ENCODE measurements at regions not wholly inside any gene's neighbourhood (a gene's known extent, or its start where the extent isn't known, plus 50 kb on each side); places are given as distances from the start of the nearest gene placed in this dataset.

DNA sequence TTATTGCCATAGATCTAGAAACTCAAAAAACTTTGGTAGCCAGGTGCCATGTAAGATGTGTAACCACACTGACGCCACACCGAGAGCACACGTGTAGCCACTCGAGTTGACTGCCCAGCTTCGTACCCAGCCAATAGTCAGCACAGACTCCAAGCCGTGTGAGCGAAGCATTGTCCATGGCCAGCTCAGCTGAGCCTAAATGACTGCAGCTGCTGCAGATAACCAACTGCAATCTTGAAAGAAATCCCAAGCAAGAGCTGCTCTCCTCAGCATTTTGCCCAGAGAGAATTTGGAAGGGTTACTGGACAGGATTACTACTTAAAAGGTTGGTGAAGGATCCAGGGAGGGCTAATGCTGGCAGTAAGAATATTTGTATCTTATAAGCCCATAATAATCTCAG, 193.0 kb upstream of the THRB start:
- H3K4me1 ChIP-seq (ENCODE audit: insufficient read depth): peaks cover 16% of the 10 kb centered on the region
- no peak overlapping the region for H2AFZ ChIP-seq
- H3F3A ChIP-seq (replicated peaks; ENCODE audit: low read depth): no peaks in the 10 kb centered on the region
- TF ChIP-seq CTCF (conservative IDR thresholded peaks at IDR 0.05; ENCODE audit: low read depth in 2 of 2) (no peak), POLR2AphosphoS5 (IDR thresholded peaks at IDR 0.05; ENCODE audit: low read depth) (no peak), EZH2phosphoT487 (IDR thresholded peaks at IDR 0.05; ENCODE audit: unreplicated experiment) (no peak), CREB1 (CRISPR knock-in tag; IDR thresholded peaks at IDR 0.05; ENCODE audit: low read depth) (no peak), REST (IDR thresholded peaks at IDR 0.05; ENCODE audit: unreplicated experiment) (no peak), NANOG (IDR thresholded peaks at IDR 0.05; ENCODE audit: borderline replicate concordance) (no peak), ZNF114 (CRISPR knock-in tag; IDR thresholded peaks at IDR 0.05) (no peak), ZNF331 (CRISPR knock-in tag; IDR thresholded peaks at IDR 0.05; ENCODE audit: low read depth) (no peak), JUNB (IDR thresholded peaks at IDR 0.05; ENCODE audit: unreplicated experiment) (no peak), STAT1 (IDR thresholded peaks at IDR 0.05; ENCODE audit: unreplicated experiment) (no peak), EZH2 (IDR thresholded peaks at IDR 0.05; ENCODE audit: low read depth, unreplicated experiment) (no peak)
- TF ChIP-seq, protein P1, sequence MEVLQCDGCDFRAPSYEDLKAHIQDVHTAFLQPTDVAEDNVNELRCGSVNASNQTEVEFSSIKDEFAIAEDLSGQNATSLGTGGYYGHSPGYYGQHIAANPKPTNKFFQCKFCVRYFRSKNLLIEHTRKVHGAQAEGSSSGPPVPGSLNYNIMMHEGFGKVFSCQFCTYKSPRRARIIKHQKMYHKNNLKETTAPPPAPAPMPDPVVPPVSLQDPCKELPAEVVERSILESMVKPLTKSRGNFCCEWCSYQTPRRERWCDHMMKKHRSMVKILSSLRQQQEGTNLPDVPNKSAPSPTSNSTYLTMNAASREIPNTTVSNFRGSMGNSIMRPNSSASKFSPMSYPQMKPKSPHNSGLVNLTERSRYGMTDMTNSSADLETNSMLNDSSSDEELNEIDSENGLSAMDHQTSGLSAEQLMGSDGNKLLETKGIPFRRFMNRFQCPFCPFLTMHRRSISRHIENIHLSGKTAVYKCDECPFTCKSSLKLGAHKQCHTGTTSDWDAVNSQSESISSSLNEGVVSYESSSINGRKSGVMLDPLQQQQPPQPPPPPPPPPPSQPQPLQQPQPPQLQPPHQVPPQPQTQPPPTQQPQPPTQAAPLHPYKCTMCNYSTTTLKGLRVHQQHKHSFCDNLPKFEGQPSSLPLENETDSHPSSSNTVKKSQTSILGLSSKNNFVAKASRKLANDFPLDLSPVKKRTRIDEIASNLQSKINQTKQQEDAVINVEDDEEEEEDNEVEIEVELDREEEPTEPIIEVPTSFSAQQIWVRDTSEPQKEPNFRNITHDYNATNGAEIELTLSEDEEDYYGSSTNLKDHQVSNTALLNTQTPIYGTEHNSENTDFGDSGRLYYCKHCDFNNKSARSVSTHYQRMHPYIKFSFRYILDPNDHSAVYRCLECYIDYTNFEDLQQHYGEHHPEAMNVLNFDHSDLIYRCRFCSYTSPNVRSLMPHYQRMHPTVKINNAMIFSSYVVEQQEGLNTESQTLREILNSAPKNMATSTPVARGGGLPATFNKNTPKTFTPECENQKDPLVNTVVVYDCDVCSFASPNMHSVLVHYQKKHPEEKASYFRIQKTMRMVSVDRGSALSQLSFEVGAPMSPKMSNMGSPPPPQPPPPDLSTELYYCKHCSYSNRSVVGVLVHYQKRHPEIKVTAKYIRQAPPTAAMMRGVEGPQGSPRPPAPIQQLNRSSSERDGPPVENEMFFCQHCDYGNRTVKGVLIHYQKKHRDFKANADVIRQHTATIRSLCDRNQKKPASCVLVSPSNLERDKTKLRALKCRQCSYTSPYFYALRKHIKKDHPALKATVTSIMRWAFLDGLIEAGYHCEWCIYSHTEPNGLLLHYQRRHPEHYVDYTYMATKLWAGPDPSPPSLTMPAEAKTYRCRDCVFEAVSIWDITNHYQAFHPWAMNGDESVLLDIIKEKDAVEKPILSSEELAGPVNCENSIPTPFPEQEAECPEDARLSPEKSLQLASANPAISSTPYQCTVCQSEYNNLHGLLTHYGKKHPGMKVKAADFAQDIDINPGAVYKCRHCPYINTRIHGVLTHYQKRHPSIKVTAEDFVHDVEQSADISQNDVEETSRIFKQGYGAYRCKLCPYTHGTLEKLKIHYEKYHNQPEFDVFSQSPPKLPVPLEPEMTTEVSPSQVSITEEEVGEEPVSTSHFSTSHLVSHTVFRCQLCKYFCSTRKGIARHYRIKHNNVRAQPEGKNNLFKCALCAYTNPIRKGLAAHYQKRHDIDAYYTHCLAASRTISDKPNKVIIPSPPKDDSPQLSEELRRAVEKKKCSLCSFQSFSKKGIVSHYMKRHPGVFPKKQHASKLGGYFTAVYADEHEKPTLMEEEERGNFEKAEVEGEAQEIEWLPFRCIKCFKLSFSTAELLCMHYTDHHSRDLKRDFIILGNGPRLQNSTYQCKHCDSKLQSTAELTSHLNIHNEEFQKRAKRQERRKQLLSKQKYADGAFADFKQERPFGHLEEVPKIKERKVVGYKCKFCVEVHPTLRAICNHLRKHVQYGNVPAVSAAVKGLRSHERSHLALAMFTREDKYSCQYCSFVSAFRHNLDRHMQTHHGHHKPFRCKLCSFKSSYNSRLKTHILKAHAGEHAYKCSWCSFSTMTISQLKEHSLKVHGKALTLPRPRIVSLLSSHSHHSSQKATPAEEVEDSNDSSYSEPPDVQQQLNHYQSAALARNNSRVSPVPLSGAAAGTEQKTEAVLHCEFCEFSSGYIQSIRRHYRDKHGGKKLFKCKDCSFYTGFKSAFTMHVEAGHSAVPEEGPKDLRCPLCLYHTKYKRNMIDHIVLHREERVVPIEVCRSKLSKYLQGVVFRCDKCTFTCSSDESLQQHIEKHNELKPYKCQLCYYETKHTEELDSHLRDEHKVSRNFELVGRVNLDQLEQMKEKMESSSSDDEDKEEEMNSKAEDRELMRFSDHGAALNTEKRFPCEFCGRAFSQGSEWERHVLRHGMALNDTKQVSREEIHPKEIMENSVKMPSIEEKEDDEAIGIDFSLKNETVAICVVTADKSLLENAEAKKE (CRISPR knock-in tag; IDR thresholded peaks at IDR 0.05): no peak
- TF ChIP-seq, protein P2, sequence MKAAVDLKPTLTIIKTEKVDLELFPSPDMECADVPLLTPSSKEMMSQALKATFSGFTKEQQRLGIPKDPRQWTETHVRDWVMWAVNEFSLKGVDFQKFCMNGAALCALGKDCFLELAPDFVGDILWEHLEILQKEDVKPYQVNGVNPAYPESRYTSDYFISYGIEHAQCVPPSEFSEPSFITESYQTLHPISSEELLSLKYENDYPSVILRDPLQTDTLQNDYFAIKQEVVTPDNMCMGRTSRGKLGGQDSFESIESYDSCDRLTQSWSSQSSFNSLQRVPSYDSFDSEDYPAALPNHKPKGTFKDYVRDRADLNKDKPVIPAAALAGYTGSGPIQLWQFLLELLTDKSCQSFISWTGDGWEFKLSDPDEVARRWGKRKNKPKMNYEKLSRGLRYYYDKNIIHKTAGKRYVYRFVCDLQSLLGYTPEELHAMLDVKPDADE (IDR thresholded peaks at IDR 0.05): no peak
- no peak overlapping the region for H3K27ac ChIP-seq (ENCODE audit: low read depth)
- no peaks in the 10 kb centered on the region for H3K79me2 ChIP-seq (replicated peaks; ENCODE audit: insufficient read depth)
- H4K20me1 ChIP-seq (replicated peaks; ENCODE audit: insufficient read depth): no peaks in the 10 kb centered on the region
- H3K4me2 ChIP-seq: no peak overlapping the region
- Mint-ChIP-seq H3K36me3 (ENCODE audit: low read depth) (peaks cover 5% of the 10 kb centered on the region; the same call in 1 of the 3 replicates), H3K9me3 (peaks cover 16% of the 10 kb centered on the region; the same call in 2 of the 3 replicates), H3K27ac (no peak overlapping the region), H3K27me3 (ENCODE audit: insufficient read depth, low read depth, poor library complexity) (peaks cover 5% of the 10 kb centered on the region), H3K4me3 (no peak overlapping the region), H3K4me1 (peaks cover 23% of the 10 kb centered on the region)
- H3K9me2 ChIP-seq (ENCODE audit: insufficient read depth): no peaks in the 10 kb centered on the region
- H3K36me3 ChIP-seq (ENCODE audit: insufficient read depth): no peaks in the 10 kb centered on the region
- H3K4me3 ChIP-seq: no peak overlapping the region
- ATAC-seq (no peak), DNase-seq (ENCODE audit: low spot score) (no peak)
- no peaks in the 10 kb centered on the region for H3K27me3 ChIP-seq (ENCODE audit: insufficient read depth)
